ENCODE measurements at regions not wholly inside any gene's neighbourhood (a gene's known extent, or its start where the extent isn't known, plus 50 kb on each side); places are given as distances from the start of the nearest gene placed in this dataset.
"Not testable (repeated sequence)": the region's sequence is repeated elsewhere in the genome, so short reads cannot be mapped to it uniquely, and the experiment has no call there.

GRCh38 chr18:1296237-1296636, 391.6 kb downstream of the ADCYAP1 start:
- DNase-seq (ENCODE audit: low spot score) = no peak

- DNase-seq (ENCODE audit: low spot score) = no peak
These were observed 398.2 kb downstream of the ADCYAP1 start for GRCh38 chr18:1302861-1303260.

GRCh38 chr18:1304392-1304992, 399.8 kb downstream of the ADCYAP1 start:
- DNase-seq (ENCODE audit: low spot score) = no peak

- no peak for DNase-seq (ENCODE audit: low spot score)
These were observed 402.0 kb downstream of the ADCYAP1 start for GRCh38 chr18:1306641-1307040.

- no peak for DNase-seq (ENCODE audit: low spot score)
These were observed 404.0 kb downstream of the ADCYAP1 start for GRCh38 chr18:1308686-1309085.

GRCh38 chr18:1311376-1311775, 406.7 kb downstream of the ADCYAP1 start:
- DNase-seq (ENCODE audit: low spot score) = no peak

- not testable (repeated sequence) for DNase-seq (ENCODE audit: low spot score)
These were observed 430.7 kb downstream of the ADCYAP1 start for GRCh38 chr18:1335345-1335744.

GRCh38 chr18:1350931-1351450, 446.3 kb downstream of the ADCYAP1 start:
- DNase-seq (ENCODE audit: low spot score) = no peak

- DNase-seq (ENCODE audit: low spot score) = no peak
These were observed 448.4 kb downstream of the ADCYAP1 start for GRCh38 chr18:1353025-1353424.

- DNase-seq (ENCODE audit: low spot score) = no peak
These were observed 453.1 kb downstream of the ADCYAP1 start for GRCh38 chr18:1357724-1358123.

GRCh38 chr18:1361936-1362335, 457.3 kb downstream of the ADCYAP1 start:
- no peak for DNase-seq (ENCODE audit: low spot score)

GRCh38 chr18:1370552-1370951, 465.9 kb downstream of the ADCYAP1 start:
- DNase-seq (ENCODE audit: low spot score) = no peak

- DNase-seq (ENCODE audit: low spot score) = no peak
These were observed 467.1 kb downstream of the ADCYAP1 start for GRCh38 chr18:1371724-1372123.

- peak; percentile 8 for DNase-seq (ENCODE audit: low spot score)
These were observed 478.8 kb downstream of the ADCYAP1 start for GRCh38 chr18:1383465-1383864.

- DNase-seq (ENCODE audit: low spot score) = not testable (repeated sequence)
These were observed 483.8 kb downstream of the ADCYAP1 start for GRCh38 chr18:1388468-1388867.

- no peak for DNase-seq (ENCODE audit: low spot score)
These were observed 487.4 kb downstream of the ADCYAP1 start for GRCh38 chr18:1392046-1392445.

GRCh38 chr18:1392865-1393734, 488.4 kb downstream of the ADCYAP1 start:
- no peak for DNase-seq (ENCODE audit: low spot score)

- DNase-seq (ENCODE audit: low spot score) = no peak
These were observed 489.3 kb downstream of the ADCYAP1 start for GRCh38 chr18:1393929-1394328.

- DNase-seq (ENCODE audit: low spot score) = no peak
These were observed 489.8 kb downstream of the ADCYAP1 start for GRCh38 chr18:1394426-1394825.

- DNase-seq (ENCODE audit: low spot score) = no peak
These were observed 490.3 kb downstream of the ADCYAP1 start for GRCh38 chr18:1394966-1395365.

GRCh38 chr18:1408376-1408775, 503.7 kb downstream of the ADCYAP1 start:
- no peak for DNase-seq (ENCODE audit: low spot score)

- DNase-seq (ENCODE audit: low spot score) = no peak
These were observed 508.1 kb downstream of the ADCYAP1 start for GRCh38 chr18:1412655-1413322.

- no peak for DNase-seq (ENCODE audit: low spot score)
These were observed 508.6 kb downstream of the ADCYAP1 start for GRCh38 chr18:1413323-1413675.

Data from iPS-NIHi11 (cell line).